ENCODE measurements at regions not wholly inside any gene's neighbourhood (a gene's known extent, or its start where the extent isn't known, plus 50 kb on each side); places are given as distances from the start of the nearest gene placed in this dataset.

DNA sequence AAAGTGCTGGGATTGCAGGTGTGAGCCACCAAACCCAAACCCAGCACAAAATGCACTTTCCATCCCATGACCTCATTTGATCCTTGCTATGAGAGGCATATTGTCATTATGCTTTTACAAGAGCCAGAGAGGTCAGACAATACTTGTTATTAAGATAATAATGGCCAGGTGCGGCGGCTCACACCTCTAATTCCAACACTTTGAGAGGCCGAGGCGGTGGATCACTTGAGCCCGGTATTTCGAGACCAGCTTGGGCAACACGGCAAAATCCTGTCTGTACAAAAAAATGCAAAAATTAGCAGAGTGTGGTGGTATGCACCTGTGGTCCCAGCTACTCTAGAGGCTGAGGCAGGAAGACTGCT lies 55.9 kb upstream of the IL17B start:
- FAIRE-seq = no peak
- DNase-seq (ENCODE audit: insufficient read length, low spot score) = no peak
- TF ChIP-seq, protein P1, sequence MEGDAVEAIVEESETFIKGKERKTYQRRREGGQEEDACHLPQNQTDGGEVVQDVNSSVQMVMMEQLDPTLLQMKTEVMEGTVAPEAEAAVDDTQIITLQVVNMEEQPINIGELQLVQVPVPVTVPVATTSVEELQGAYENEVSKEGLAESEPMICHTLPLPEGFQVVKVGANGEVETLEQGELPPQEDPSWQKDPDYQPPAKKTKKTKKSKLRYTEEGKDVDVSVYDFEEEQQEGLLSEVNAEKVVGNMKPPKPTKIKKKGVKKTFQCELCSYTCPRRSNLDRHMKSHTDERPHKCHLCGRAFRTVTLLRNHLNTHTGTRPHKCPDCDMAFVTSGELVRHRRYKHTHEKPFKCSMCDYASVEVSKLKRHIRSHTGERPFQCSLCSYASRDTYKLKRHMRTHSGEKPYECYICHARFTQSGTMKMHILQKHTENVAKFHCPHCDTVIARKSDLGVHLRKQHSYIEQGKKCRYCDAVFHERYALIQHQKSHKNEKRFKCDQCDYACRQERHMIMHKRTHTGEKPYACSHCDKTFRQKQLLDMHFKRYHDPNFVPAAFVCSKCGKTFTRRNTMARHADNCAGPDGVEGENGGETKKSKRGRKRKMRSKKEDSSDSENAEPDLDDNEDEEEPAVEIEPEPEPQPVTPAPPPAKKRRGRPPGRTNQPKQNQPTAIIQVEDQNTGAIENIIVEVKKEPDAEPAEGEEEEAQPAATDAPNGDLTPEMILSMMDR (IDR thresholded peaks at IDR 0.05; ENCODE audit: insufficient read depth, missing control alignments) = no peak

DNA sequence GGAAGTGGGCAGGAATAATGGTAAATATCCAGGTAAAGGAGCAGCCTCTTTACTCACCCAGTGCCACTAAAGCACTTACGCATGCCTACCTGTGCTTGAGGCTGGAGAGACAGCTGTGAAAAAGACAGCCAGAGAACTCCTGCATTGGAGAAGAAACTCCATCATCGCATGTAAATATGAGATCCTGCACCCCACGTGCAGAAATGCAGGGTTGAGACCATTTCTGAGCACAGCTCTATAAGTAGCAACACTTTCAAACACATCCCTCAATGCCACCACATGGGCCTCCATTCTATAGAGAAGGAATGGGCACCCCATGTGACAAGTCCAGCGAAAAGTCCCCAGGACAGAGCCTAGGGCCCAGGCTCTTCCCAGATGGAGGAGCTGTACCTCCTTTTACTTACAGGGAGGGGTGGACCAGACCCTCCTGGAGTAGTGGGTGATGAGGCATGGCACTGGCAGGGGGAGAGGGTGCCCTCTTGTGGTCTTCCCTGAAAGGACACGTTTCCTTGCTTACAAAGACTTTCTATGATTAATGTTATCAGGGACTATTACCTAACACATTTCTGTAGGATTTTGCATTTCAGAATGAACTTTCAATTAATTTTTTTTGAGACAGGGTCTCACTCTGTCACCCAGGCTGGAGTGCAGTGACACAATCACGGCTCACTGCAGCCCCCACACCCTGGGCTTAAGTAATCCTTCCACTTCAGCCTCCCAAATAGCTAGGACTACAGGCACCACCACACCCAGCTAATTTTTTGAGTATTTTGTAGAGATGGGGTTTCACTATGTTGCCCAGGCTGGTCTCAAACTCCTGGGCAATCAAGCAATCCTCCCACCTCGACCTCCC lies 55.3 kb upstream of the IL17B start:
- FAIRE-seq (no peak), DNase-seq (ENCODE audit: insufficient read length, low spot score) (peak; percentile 80)
- TF ChIP-seq, protein P1 (IDR thresholded peaks at IDR 0.05; ENCODE audit: insufficient read depth, missing control alignments) = peak; percentile 82

- TF ChIP-seq, protein P1 (IDR thresholded peaks at IDR 0.05; ENCODE audit: insufficient read depth, missing control alignments) = no peak
- DNase-seq (ENCODE audit: insufficient read length, low spot score) (no peak), FAIRE-seq (no peak)
Measured at GRCh38 chr5:149433524-149434131, 54.5 kb upstream of the IL17B start.

DNA sequence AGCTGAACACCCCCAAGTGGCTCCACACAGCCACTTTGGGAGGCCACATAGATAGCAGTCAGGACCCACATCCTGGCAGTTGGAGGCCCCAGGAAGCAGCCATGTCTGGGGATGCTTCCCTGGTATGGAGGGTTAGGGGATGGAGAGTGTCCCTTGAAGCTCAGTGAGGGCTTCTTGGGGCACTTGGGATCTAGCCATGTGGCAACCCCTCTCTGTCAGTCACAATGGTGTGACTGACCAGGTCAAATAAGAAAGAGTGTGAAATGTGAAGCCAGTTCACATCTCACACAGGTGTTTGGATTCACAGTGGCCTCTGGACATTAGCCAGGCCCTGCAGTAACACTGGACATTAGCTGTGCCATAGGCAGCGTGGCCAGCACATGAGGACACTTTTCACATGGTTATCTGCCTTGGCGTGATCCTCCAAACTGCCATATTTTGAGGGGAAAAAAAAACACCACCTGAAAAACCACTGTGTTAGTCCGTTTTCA lies 53.9 kb upstream of the IL17B start:
- DNase-seq (ENCODE audit: insufficient read length, low spot score) (no peak), FAIRE-seq (no peak)
- TF ChIP-seq, protein P1 (IDR thresholded peaks at IDR 0.05; ENCODE audit: insufficient read depth, missing control alignments) = no peak

DNA sequence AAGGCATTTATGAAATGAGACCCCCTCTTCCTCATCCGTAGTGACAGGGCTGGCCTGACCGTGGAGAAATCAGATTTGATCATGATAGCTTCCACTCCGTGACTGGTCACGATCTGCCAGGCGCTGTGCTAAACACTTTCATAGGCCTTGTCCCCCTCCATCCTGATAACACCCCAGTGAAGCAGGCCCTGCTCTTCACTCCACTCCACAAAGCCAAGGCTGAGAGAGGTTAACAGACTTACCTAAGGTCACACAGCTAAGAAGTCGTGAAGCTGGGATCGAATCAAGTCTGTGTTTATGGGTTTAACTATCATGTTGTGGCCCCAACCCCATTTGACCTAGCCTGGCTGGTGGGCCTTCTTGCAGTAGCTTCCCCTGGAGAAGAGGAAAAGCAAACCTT lies 53.3 kb upstream of the IL17B start:
- TF ChIP-seq, protein P1 (IDR thresholded peaks at IDR 0.05; ENCODE audit: insufficient read depth, missing control alignments) = no peak
- DNase-seq (ENCODE audit: insufficient read length, low spot score) = no peak
- FAIRE-seq = no peak

DNA sequence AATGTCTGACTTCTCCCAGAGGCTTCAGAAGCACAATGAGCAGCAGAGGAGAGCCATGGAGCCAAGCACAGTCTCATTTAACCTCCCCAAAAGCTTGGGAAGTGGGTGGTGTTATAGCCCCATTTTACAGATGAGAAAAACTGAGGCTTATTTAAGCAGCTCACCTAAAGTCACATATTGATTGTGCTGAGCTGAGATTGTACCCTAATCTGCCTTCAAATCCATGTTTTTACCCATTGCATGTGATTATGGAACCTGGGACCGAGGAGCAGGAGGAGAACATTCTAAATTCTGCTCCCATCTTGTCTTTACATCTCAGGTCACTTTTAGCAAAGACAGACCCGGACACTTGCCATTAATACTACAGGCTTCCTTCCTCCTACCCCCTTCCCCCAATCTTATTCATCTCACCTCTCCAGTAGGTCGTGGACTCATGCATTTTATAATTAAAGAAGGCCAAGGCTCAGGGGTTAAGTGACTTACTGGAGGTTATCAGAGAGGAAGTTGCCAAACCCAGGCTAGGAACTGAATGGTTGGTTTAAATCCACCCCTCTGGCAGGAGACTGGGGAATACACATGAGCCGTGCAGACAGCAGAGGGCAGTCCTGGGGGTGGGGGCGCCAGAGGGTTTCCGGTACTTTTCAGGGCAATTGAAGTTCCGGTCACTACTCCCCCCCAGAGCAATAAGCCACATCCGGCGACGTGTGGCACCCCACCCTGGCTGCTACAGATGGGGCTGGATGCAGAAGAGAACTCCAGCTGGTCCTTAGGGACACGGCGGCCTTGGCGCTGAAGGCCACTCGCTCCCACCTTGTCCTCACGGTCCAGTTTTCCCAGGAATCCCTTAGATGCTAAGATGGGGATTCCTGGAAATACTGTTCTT lies 51.0 kb upstream of the IL17B start:
- DNase-seq (ENCODE audit: insufficient read length, low spot score) (no peak), FAIRE-seq (no peak)
- TF ChIP-seq, protein P1 (IDR thresholded peaks at IDR 0.05; ENCODE audit: insufficient read depth, missing control alignments) = peak; percentile 1

All from D721Med (cell line).